Posterior vena cava (tissue), 2 donors: ENCODE measurements at regions not wholly inside any gene's neighbourhood (a gene's known extent, or its start where the extent isn't known, plus 50 kb on each side); places are given as distances from the start of the nearest gene placed in this dataset.

ENCODE experiments used
- DNase-seq: peaks from one replicate; pipeline ENCODE4 v3.0.0-alpha.2; 2020; ENCODE audit warnings: low spot score
- intact Hi-C, 2 donors: fragments of 100-400 bp; cut with DNase I; formaldehyde crosslinking; loops; one replicate each; pipeline versions ENCODE4 v1.14.1 to v1.14.2; 2022 to 2023
- donor health status: DM: yes; HTN: yes; CAD: no.
- donor health status: DM: yes; HTN: yes; CAD: no.

DNA sequence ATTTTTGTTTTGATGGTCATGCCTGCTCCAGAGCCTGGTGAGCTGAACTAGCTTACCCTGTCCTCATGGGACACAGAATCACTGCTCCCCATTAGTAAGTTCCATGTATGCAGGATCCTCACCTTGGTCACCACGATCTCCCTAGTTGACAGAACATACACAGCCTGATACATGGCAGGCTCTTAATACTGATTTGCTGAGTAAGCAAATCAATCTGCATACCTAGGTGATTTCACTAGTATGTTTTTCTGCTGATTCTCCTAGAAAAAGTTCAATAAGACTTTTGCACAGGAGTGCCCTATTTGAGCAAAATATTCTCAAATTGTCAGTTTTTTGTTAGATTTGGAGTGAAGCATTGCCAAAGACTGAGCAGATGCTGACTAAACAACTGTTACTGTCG is 113.7 kb downstream of the ACER2 start:
- intact Hi-C loops = no loop called here
- DNase-seq = no peak

DNA sequence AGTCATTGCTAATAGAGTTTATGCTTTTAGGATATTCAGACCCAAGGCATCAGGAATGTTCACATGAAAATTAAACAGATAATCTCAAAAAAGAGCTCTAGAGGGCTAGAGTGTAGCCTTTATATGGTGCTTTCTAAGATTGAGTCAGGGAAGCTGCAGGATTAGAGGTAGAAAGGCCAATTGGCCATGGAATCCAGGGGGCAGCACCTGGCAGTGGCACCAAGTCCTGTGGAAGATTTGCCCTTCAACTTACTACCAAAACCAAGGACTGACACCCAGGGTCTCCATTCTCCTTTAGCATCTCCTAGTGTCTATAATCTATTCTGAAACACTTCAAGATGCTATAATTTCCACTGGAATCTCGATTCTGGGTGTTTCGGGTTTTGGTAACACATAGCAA is 112.4 kb downstream of the ACER2 start:
- no peak for DNase-seq
- intact Hi-C loops = no loop called here

DNA sequence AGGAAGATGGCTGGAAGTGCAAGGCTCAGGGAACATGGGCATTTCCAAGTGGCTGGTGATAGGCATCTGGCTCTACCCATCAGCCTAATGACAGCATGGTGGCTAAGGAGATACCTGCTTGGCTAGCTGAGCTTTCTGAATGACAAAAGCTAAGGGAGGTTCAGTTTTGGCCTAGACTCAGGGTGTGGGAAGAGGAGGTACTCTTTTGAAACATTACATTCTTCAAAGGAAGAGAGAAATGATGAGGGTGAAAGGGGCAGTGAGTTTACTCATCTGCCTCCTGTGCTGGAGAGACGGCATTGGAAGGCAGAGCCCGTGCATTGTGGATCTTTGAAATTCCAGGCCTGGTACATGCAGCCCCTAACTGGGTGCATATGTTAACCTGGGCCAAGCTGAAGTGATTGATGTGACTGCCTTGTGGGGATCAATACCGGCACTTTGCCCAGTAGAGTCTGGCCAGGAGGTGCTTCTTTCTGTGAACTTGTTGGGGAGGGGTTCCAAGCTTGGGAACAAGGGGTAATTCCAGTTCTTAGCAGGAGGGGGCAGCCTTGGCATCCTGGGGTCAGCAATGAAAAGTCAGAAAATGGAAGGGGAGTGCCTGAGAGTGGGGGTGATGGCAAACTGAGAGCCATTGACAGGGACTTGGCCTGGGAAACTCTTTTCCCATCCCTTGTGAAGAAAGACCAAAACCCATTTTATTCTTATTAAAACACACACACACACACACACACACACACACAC is 108.6 kb downstream of the ACER2 start:
- intact Hi-C loops = no loop called here
- no peak for DNase-seq

DNA sequence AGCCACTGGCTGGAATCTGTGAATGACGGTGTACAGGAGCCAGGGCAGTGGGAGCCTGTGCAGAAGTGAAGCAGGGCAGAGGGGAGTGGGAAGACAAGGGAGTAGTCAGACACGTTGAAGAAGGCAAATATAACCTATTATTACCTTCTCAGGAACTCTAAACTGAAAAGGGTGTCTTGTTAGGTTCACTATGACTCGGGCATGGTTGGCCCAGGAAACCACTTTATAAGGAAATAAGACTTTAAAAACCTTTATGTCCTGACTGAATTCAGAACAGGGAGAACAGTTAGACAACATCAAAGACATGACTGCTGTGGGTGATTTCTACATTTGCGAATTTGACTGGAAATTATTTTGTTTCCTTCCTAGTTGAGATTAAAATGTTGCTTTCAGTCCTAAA is 107.5 kb downstream of the ACER2 start:
- intact Hi-C loops = no loop called here
- DNase-seq = no peak

DNA sequence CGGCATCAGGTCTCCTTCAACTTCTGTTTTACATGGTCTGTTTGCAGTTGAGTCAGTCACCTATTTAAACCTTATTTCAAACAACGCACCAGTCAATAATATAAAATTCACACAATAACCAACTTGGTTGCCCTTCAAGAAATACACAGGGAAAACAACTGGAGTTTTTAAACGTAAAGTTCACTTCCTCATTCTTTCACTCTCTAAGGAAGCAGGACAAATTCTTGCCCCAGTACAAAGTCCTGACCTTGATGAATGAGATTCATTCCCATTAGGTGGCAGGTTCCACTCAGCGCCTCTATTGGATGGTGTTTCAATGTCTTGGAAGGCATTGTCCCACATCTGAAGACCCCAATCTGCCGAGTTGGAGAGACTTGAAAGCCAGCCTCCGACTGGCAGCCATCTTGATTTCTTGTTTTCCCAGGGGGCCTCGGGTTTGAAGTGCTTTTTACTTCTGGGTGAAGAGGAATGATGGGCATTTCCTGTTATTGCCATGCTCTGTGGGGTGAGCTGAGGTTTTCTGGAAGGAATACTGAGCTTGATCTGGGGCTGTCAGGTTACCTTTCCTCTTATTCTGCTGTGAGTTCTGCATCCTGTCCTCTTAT is 105.0 kb downstream of the ACER2 start:
- DNase-seq = no peak
- intact Hi-C loops = no loop called here

DNA sequence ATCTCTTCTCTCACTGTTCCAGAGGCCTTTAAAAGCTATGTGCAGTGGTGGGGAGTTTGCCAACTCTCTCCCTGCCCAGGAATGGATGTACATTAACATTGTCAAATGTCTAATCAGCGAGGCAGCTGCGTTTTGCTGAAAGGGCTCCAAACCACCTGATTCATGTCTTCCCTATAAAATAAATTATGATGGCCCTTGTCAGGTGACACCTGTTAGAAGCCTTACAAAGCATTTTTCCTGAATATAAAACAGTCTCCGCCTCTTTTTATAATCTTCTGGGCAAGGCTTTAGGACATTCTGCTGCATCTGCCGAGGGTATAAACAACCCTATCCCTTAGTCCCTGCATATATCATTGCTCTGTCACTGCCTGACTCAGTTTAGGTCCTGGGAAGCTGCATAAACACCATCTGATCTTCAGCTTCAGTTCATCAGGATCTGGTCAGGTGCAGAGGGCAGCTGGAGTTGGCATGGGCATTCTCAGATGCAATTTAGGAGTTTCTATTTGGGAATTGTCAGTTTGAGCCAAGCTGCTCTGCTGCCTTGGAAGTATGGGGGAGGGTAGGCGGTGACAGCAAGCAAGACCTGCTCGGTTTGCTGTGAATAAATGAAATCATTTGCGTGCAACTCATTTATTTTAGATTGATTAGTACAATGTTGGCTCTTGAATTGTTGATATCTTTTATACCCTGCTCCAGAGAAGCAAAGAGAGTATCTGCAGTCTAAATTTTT is 103.5 kb downstream of the ACER2 start:
- intact Hi-C loops = no loop called here

DNA sequence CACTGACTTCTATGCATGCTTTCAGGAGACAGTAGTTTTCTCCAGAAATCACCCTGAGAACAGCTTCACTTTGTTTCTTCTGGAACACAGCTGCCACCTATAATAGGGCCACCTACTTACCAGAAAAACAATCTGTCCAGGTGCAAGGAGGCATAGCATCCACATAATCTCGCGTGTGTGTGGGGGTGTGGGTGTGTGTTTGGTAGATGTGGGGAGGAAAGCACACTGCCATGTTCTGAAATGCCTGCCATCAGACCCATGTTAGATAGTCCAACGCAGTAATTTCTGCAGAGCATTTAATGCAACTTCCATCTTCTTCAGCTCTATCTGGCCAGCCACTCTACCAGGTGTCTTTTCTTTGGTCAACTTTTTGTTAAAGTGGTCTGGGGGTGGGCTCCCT is 102.9 kb downstream of the ACER2 start:
- intact Hi-C loops = no loop called here
- DNase-seq = no peak

More for the DNA sequence above, 103.5 kb downstream of the ACER2 start:
- DNase-seq = no peak

- intact Hi-C loops = no loop called here
- no peak for DNase-seq
Measured at GRCh38 chr9:19510907-19511306, 102.1 kb downstream of the ACER2 start.
